Ascending aorta (tissue), 2 donors: ENCODE measurements at regions not wholly inside any gene's neighbourhood (a gene's known extent, or its start where the extent isn't known, plus 50 kb on each side); places are given as distances from the start of the nearest gene placed in this dataset.
A peak's percentile ranks its signal among the peaks of the same experiment; 100 is the strongest.

ENCODE experiments used
- DNase-seq, 2 donors: peaks; one replicate each; pipeline ENCODE4 v3.0.0-alpha.2; 2019; ENCODE audit warnings: low spot score in 2 of 2
- H3K27ac ChIP-seq, 2 donors: fragments of 200-600 bp; sonication (generic); one replicate each; pipeline ENCODE4 v1.5.1; 2016 to 2017; ENCODE audit warnings: mild to moderate bottlenecking in 1 of 2
- H3K27me3 ChIP-seq: fragments of 200-600 bp; sonication (generic); one replicate; pipeline ENCODE4 v1.5.1; 2017
- H3K36me3 ChIP-seq, 2 donors: fragments of 200-600 bp; sonication (generic); one replicate each; pipeline ENCODE4 v1.5.1; 2016
- H3K4me1 ChIP-seq, 2 donors: fragments of 200-600 bp; sonication (generic); one replicate each; pipeline ENCODE4 v1.5.1; 2016 to 2017; ENCODE audit warnings: mild to moderate bottlenecking in 1 of 2
- H3K4me3 ChIP-seq, 2 donors: fragments of 200-600 bp; sonication (generic); one replicate each; pipeline ENCODE4 v1.5.1; 2016 to 2017; ENCODE audit warnings: mild to moderate bottlenecking in 1 of 2
- H3K9me3 ChIP-seq, 2 donors: fragments of 200-600 bp; sonication (generic); one replicate each; pipeline ENCODE4 v1.5.1; 2016
- CTCF ChIP-seq, 3 experiments: fragments of 200-600 bp in 2 of 3; fragments of 450-650 bp in 1 of 3; sonication (generic) in 2 of 3; IDR thresholded peaks; one replicate each; pipeline ENCODE4 v1.5.1; 2016 to 2019; ENCODE audit warnings: antibody characterized with exemption in 3 of 3, mild to moderate bottlenecking in 1 of 3, moderate library complexity in 1 of 3
- intact Hi-C: fragments of 100-400 bp; cut with DNase I; formaldehyde crosslinking; loops from one replicate; pipeline ENCODE4 v1.15.1; 2023

GRCh38 chr9:26657958-26658357 lies 234.6 kb downstream of the CAAP1 start:
- no peaks in the 10 kb centered on the region for H3K36me3 ChIP-seq
- peaks cover 0 to 3% of the 10 kb centered on the region in 2 donors for H3K4me1 ChIP-seq
- no peak overlapping the region for H3K4me3 ChIP-seq
- H3K9me3 ChIP-seq = no peaks in the 10 kb centered on the region
- intact Hi-C loops = no loop called here
- H3K27ac ChIP-seq = no peak overlapping the region
- no peak for TF ChIP-seq CTCF (IDR thresholded peaks at IDR 0.05)
- DNase-seq = no peak
- H3K27me3 ChIP-seq = no peaks in the 10 kb centered on the region

- intact Hi-C loops = no loop called here
- DNase-seq = no peak
- peak in 2 of 3 experiments; percentile 29 to 47 for TF ChIP-seq CTCF (IDR thresholded peaks at IDR 0.05)
- Histone ChIP-seq H3K36me3 (no peaks in the 10 kb centered on the region), H3K27ac (no peak overlapping the region), H3K4me1 (peaks cover 0 to 3% of the 10 kb centered on the region in 2 donors), H3K27me3 (no peaks in the 10 kb centered on the region), H3K4me3 (no peak overlapping the region), H3K9me3 (no peaks in the 10 kb centered on the region)
These were observed 236.4 kb downstream of the CAAP1 start for GRCh38 chr9:26656003-26656870.

- TF ChIP-seq CTCF (IDR thresholded peaks at IDR 0.05) = no peak
- H3K4me3 ChIP-seq = no peak overlapping the region
- peaks cover 0 to 3% of the 10 kb centered on the region in 2 donors for H3K4me1 ChIP-seq
- no peaks in the 10 kb centered on the region for H3K36me3 ChIP-seq
- H3K9me3 ChIP-seq = no peaks in the 10 kb centered on the region
- H3K27ac ChIP-seq = no peak overlapping the region
- DNase-seq = no peak
- intact Hi-C loops = no loop called here
- no peaks in the 10 kb centered on the region for H3K27me3 ChIP-seq
These were observed 237.4 kb downstream of the CAAP1 start for GRCh38 chr9:26655166-26655565.

- Histone ChIP-seq H3K27me3 (no peaks in the 10 kb centered on the region), H3K27ac (no peak overlapping the region), H3K4me3 (no peak overlapping the region), H3K4me1 (no peaks in the 10 kb centered on the region), H3K9me3 (no peaks in the 10 kb centered on the region), H3K36me3 (no peaks in the 10 kb centered on the region)
- intact Hi-C loops = no loop called here
- DNase-seq = no peak
- no peak for TF ChIP-seq CTCF (IDR thresholded peaks at IDR 0.05)
These were observed 242.3 kb downstream of the CAAP1 start for GRCh38 chr9:26650325-26650724.

- no peak for DNase-seq
- no peaks in the 10 kb centered on the region for H3K4me1 ChIP-seq
- no peaks in the 10 kb centered on the region for H3K9me3 ChIP-seq
- intact Hi-C loops = no loop called here
- H3K36me3 ChIP-seq = no peaks in the 10 kb centered on the region
- no peak for TF ChIP-seq CTCF (IDR thresholded peaks at IDR 0.05)
- H3K27ac ChIP-seq = no peak overlapping the region
- no peak overlapping the region for H3K4me3 ChIP-seq
- no peaks in the 10 kb centered on the region for H3K27me3 ChIP-seq
These were observed 248.8 kb downstream of the CAAP1 start for GRCh38 chr9:26643826-26644225.
